ENCODE measurements at regions not wholly inside any gene's neighbourhood (a gene's known extent, or its start where the extent isn't known, plus 50 kb on each side); places are given as distances from the start of the nearest gene placed in this dataset.

DNA sequence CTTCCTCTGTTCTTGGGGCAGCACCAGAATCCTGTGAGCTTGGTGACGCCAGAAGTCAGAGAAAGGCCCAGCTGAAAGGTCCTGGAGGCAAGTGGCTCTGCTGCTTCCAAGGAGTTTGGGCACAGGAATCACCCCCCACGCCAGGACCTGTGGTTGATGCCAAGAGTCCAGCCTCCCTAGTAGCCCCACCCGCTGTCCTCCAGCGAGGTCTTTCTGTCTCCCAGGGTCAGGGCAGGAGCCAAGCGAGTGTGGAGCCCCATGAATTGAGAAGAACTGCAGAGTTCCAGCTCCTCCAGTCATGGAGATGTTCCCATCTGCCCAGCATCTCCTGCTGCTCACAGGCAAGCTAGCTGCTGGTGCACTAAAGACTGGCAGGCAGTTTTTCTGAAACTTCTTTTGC, 631.7 kb upstream of the MGMT start:
- H3K27me3 ChIP-seq (ENCODE audit: control insufficient read depth in 1 of 2, insufficient read depth in 2 of 2, low read length in 2 of 2): no peaks in the 10 kb centered on the region
- no peaks in the 10 kb centered on the region for H3K36me3 ChIP-seq (replicated peaks in 1 of 2; ENCODE audit: control insufficient read depth in 1 of 2, insufficient read depth in 2 of 2, low read length in 2 of 2)
- no peak for FAIRE-seq
- H4K20me1 ChIP-seq (ENCODE audit: insufficient read depth, low read length): no peaks in the 10 kb centered on the region
- in situ Hi-C loops (cut with HindIII; ENCODE audit: extremely low pct_ligation_motif_present, low pct_unique_long_range_greater_than_20kb) (no loop called here), intact Hi-C loops (cut with micrococcal nuclease; ENCODE audit: unreplicated experiment) (no loop called here)
- no peaks in the 10 kb centered on the region for H3K4me1 ChIP-seq (ENCODE audit: insufficient read depth, low read length)
- no TSS peak for BruUV-seq (replicated peaks)
- WGBS (ENCODE audit: low lambda C conversion rate): no CpG with 5 or more reads among the region's 5 CpGs
- no peaks in the 10 kb centered on the region for H3K9me3 ChIP-seq (ENCODE audit: low read length)
- no peak overlapping the region for H3K9ac ChIP-seq (ENCODE audit: insufficient read depth, low read depth, low read length)
- H3K4me2 ChIP-seq (ENCODE audit: low read depth, low read length): no peak overlapping the region
- no peak for DNase-seq (ENCODE audit: low spot score)
- TF ChIP-seq GATAD2A (CRISPR knock-in tag; IDR thresholded peaks at IDR 0.05) (no peak), ZNF256 (CRISPR knock-in tag; conservative IDR thresholded peaks at IDR 0.05) (no peak), SUZ12 (IDR thresholded peaks at IDR 0.05; ENCODE audit: low read depth, low read length) (no peak), RFXANK (CRISPR knock-in tag; IDR thresholded peaks at IDR 0.05) (no peak), TBL1XR1 (IDR thresholded peaks at IDR 0.05; ENCODE audit: borderline replicate concordance, low read length, partially characterized antibody) (no peak), POLR2AphosphoS2 (IDR thresholded peaks at IDR 0.05; ENCODE audit: low read depth, low read length) (no peak), PRPF4 (IDR thresholded peaks at IDR 0.05; ENCODE audit: low read depth, low read length, poor library complexity, severe bottlenecking) (no peak), RXRA (CRISPR knock-in tag; IDR thresholded peaks at IDR 0.05) (no peak)
- TF ChIP-seq, protein P1, sequence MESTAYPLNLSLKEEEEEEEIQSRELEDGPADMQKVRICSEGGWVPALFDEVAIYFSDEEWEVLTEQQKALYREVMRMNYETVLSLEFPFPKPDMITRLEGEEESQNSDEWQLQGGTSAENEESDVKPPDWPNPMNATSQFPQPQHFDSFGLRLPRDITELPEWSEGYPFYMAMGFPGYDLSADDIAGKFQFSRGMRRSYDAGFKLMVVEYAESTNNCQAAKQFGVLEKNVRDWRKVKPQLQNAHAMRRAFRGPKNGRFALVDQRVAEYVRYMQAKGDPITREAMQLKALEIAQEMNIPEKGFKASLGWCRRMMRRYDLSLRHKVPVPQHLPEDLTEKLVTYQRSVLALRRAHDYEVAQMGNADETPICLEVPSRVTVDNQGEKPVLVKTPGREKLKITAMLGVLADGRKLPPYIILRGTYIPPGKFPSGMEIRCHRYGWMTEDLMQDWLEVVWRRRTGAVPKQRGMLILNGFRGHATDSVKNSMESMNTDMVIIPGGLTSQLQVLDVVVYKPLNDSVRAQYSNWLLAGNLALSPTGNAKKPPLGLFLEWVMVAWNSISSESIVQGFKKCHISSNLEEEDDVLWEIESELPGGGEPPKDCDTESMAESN (CRISPR knock-in tag; conservative IDR thresholded peaks at IDR 0.05): no peak
- TF ChIP-seq, protein P2, sequence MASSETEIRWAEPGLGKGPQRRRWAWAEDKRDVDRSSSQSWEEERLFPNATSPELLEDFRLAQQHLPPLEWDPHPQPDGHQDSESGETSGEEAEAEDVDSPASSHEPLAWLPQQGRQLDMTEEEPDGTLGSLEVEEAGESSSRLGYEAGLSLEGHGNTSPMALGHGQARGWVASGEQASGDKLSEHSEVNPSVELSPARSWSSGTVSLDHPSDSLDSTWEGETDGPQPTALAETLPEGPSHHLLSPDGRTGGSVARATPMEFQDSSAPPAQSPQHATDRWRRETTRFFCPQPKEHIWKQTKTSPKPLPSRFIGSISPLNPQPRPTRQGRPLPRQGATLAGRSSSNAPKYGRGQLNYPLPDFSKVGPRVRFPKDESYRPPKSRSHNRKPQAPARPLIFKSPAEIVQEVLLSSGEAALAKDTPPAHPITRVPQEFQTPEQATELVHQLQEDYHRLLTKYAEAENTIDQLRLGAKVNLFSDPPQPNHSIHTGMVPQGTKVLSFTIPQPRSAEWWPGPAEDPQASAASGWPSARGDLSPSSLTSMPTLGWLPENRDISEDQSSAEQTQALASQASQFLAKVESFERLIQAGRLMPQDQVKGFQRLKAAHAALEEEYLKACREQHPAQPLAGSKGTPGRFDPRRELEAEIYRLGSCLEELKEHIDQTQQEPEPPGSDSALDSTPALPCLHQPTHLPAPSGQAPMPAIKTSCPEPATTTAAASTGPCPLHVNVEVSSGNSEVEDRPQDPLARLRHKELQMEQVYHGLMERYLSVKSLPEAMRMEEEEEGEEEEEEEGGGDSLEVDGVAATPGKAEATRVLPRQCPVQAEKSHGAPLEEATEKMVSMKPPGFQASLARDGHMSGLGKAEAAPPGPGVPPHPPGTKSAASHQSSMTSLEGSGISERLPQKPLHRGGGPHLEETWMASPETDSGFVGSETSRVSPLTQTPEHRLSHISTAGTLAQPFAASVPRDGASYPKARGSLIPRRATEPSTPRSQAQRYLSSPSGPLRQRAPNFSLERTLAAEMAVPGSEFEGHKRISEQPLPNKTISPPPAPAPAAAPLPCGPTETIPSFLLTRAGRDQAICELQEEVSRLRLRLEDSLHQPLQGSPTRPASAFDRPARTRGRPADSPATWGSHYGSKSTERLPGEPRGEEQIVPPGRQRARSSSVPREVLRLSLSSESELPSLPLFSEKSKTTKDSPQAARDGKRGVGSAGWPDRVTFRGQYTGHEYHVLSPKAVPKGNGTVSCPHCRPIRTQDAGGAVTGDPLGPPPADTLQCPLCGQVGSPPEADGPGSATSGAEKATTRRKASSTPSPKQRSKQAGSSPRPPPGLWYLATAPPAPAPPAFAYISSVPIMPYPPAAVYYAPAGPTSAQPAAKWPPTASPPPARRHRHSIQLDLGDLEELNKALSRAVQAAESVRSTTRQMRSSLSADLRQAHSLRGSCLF (CRISPR knock-in tag; IDR thresholded peaks at IDR 0.05; ENCODE audit: borderline replicate concordance): no peak
- ChIA-PET POLR2A (no interaction called here), CTCF (ENCODE audit: low intra/inter-chr PET ratio, low total read pairs) (no interaction called here)
- H3K4me3 ChIP-seq (replicated peaks in 1 of 3; ENCODE audit: insufficient read depth in 1 of 3, low read depth in 2 of 3, low read length in 3 of 3): no peak overlapping the region
- ATAC-seq: no peak
- H2AFZ ChIP-seq (ENCODE audit: low read length): no peak overlapping the region
- no peaks in the 10 kb centered on the region for H3K79me2 ChIP-seq (ENCODE audit: insufficient read depth, low read length)
- H3K27ac ChIP-seq (ENCODE audit: extremely low read length, insufficient read depth, low read length): no peak overlapping the region

Measured in HepG2 (cell line).